Neural cell (in vitro differentiated cells): ENCODE measurements at regions not wholly inside any gene's neighbourhood (a gene's known extent, or its start where the extent isn't known, plus 50 kb on each side); places are given as distances from the start of the nearest gene placed in this dataset.

Experiments used
- CTCF ChIP-seq: fragments of 450-650 bp; IDR thresholded peaks from 2 replicates; pipeline ENCODE4 v1.5.1; 2014; ENCODE audit warnings: antibody characterized with exemption, mild to moderate bottlenecking, moderate library complexity; ENCODE audit not compliant: poor library complexity, severe bottlenecking
- EP300 ChIP-seq: fragments of 450-650 bp; conservative IDR thresholded peaks from 2 replicates; pipeline ENCODE4 v1.6.1; 2014; ENCODE audit warnings: antibody characterized with exemption, mild to moderate bottlenecking, moderate library complexity; ENCODE audit not compliant: poor library complexity, severe bottlenecking
- EZH2 ChIP-seq: fragments of 200-600, 300-800 bp; shearing (Covaris generic), sonication (generic); IDR thresholded peaks from 2 replicates; pipeline ENCODE4 v1.6.1; 2014; ENCODE audit warnings: antibody characterized with exemption, low read length, borderline replicate concordance, mild to moderate bottlenecking; ENCODE audit not compliant: insufficient read depth, poor library complexity, severe bottlenecking
- MXI1 ChIP-seq: fragments of 450-650 bp; conservative IDR thresholded peaks from 2 replicates; pipeline ENCODE4 v1.6.1; 2014; ENCODE audit warnings: antibody characterized with exemption, mild to moderate bottlenecking; ENCODE audit not compliant: poor library complexity, severe bottlenecking
- POLR2AphosphoS5 ChIP-seq: IDR thresholded peaks from 2 replicates; pipeline ENCODE4 v1.6.1; 2012
- RAD21 ChIP-seq: fragments of 450-650 bp; conservative IDR thresholded peaks from 2 replicates; pipeline ENCODE4 v1.6.1; 2014; ENCODE audit warnings: antibody characterized with exemption, mild to moderate bottlenecking, moderate library complexity
- REST ChIP-seq: IDR thresholded peaks from 2 replicates; pipeline ENCODE4 v1.6.1; 2012; ENCODE audit warnings: borderline replicate concordance
- TAF1 ChIP-seq: IDR thresholded peaks from 2 replicates; pipeline ENCODE4 v1.6.1; 2012; ENCODE audit warnings: low read depth

GRCh38 chr18:40824291-40824690 is 1130.7 kb upstream of the PIK3C3 start:
- TF ChIP-seq MXI1 (no peak), EP300 (no peak), EZH2 (no peak), CTCF (no peak), TAF1 (no peak), RAD21 (no peak), POLR2AphosphoS5 (no peak), REST (no peak)
